HL-60 (cell line): ENCODE measurements at regions not wholly inside any gene's neighbourhood (a gene's known extent, or its start where the extent isn't known, plus 50 kb on each side); places are given as distances from the start of the nearest gene placed in this dataset.

Experiments
- DNase-seq, 2 experiments: peaks; one replicate each; pipeline ENCODE4 v3.0.0-alpha.2; 2010 to 2020; ENCODE audit warnings: low read depth in 1 of 2, low spot score in 1 of 2
- H3K27ac ChIP-seq: fragments of 250-450 bp; sonication (Bioruptor Pico); replicated peaks from 2 replicates; pipeline ENCODE4 v1.5.1; 2020; ENCODE audit warnings: mild to moderate bottlenecking, moderate library complexity
- H3K27me3 ChIP-seq: fragments of 250-450 bp; sonication (Bioruptor Pico); 2 replicates; pipeline ENCODE4 v1.5.1; 2021; ENCODE audit warnings: mild to moderate bottlenecking, moderate library complexity; ENCODE audit not compliant: insufficient read depth, poor library complexity, severe bottlenecking
- H3K4me3 ChIP-seq: replicated peaks from 2 replicates; pipeline ENCODE4 v1.5.1; 2011; ENCODE audit warnings: mild to moderate bottlenecking, control low read depth, low read length; ENCODE audit not compliant: insufficient read depth
- CTCF ChIP-seq: IDR thresholded peaks from one replicate; pipeline ENCODE4 v1.5.1; 2011; ENCODE audit warnings: low read length, control low read depth, inconsistent platforms; ENCODE audit not compliant: insufficient read depth
- GABPA ChIP-seq: IDR thresholded peaks from 2 replicates; pipeline ENCODE4 v1.6.1; 2012; ENCODE audit warnings: low read depth
- POLR2AphosphoS5 ChIP-seq: IDR thresholded peaks from 2 replicates; pipeline ENCODE4 v1.6.1; 2012; ENCODE audit warnings: low read depth
- REST ChIP-seq: IDR thresholded peaks from 2 replicates; pipeline ENCODE4 v1.6.1; 2012; ENCODE audit warnings: low read depth; ENCODE audit not compliant: insufficient replicate concordance
- SPI1 ChIP-seq: IDR thresholded peaks from 2 replicates; pipeline ENCODE4 v1.6.1; 2012; ENCODE audit warnings: low read depth, mild to moderate bottlenecking, borderline replicate concordance

- Histone ChIP-seq H3K4me3 (no peak overlapping the region), H3K27ac (no peak overlapping the region), H3K27me3 (no peaks in the 10 kb centered on the region)
- no peak for DNase-seq
- TF ChIP-seq GABPA: no peak
Observed at GRCh38 chr21:22319435-22319834, 1321.2 kb downstream of the NCAM2 start.

GRCh38 chr21:22342889-22343288, 1344.7 kb downstream of the NCAM2 start:
- DNase-seq: no peak
- Histone ChIP-seq H3K27ac (no peak overlapping the region), H3K4me3 (no peak overlapping the region), H3K27me3 (no peaks in the 10 kb centered on the region)
- TF ChIP-seq REST: no peak
- TF ChIP-seq POLR2AphosphoS5: no peak
- TF ChIP-seq CTCF: no peak
- no peak for TF ChIP-seq GABPA
- no peak for TF ChIP-seq SPI1

GRCh38 chr21:22343303-22343702, 1345.1 kb downstream of the NCAM2 start:
- Histone ChIP-seq H3K4me3 (no peak overlapping the region), H3K27me3 (no peaks in the 10 kb centered on the region), H3K27ac (no peak overlapping the region)
- DNase-seq: no peak
- TF ChIP-seq POLR2AphosphoS5: no peak
- no peak for TF ChIP-seq GABPA
- TF ChIP-seq CTCF: no peak
- no peak for TF ChIP-seq REST
- no peak for TF ChIP-seq SPI1

- no peak for TF ChIP-seq CTCF
- no peak for TF ChIP-seq GABPA
- no peak for TF ChIP-seq SPI1
- no peak for TF ChIP-seq REST
- TF ChIP-seq POLR2AphosphoS5: no peak
- DNase-seq: no peak
- no peaks in the 10 kb centered on the region for H3K27me3 ChIP-seq
- H3K27ac ChIP-seq: no peak overlapping the region
- H3K4me3 ChIP-seq: no peak overlapping the region
Observed at GRCh38 chr21:22343721-22344120, 1345.5 kb downstream of the NCAM2 start.
